H1 (cell line): ENCODE measurements at regions not wholly inside any gene's neighbourhood (a gene's known extent, or its start where the extent isn't known, plus 50 kb on each side); places are given as distances from the start of the nearest gene placed in this dataset.
A peak's percentile ranks its signal among the peaks of the same experiment; 100 is the strongest.

Experiments
- CTCF ChIA-PET: fragments of 300-600 bp; sonication (Branson Sonifier 250); formaldehyde crosslinking; loops from one replicate; lab custom pipeline; 2021; ENCODE audit not compliant: partially characterized antibody; lab: Charles Lee
- POLR2A ChIA-PET: fragments of 300-600 bp; sonication (Branson Sonifier 250); formaldehyde crosslinking; loops from one replicate; lab custom pipeline; 2021; ENCODE audit warnings: inconsistent platforms; ENCODE audit not compliant: partially characterized antibody; lab: Charles Lee
- DNase-seq, 2 experiments: peaks; one replicate each; pipeline versions ENCODE4 v3.0.0 to v3.0.0-alpha.2; 2010 to 2022; ENCODE audit warnings: low spot score in 2 of 2, low read depth in 1 of 2, mixed read lengths in 1 of 2
- FAIRE-seq: peaks from 2 replicates; lab custom pipeline; 2011; peaks lifted over from hg19 to GRCh38; lab: Jason Lieb, UNC
- H2AFZ ChIP-seq: 2 replicates; pipeline ENCODE4 v1.8.1; 2012; ENCODE audit warnings: low read length, inconsistent platforms
- H2AK5ac ChIP-seq: 2 replicates; pipeline ENCODE4 v1.6.1; 2013; ENCODE audit warnings: low read depth, low read length
- H2BK120ac ChIP-seq: replicated peaks from 2 replicates; pipeline ENCODE3; 2013; ENCODE audit warnings: low read depth, low read length, inconsistent platforms
- H2BK12ac ChIP-seq: 2 replicates; pipeline ENCODE4 v1.6.1; 2013; ENCODE audit warnings: low read depth, low read length
- H2BK15ac ChIP-seq: 2 replicates; pipeline ENCODE4 v1.6.1; 2013; ENCODE audit warnings: low read length
- H2BK20ac ChIP-seq: 2 replicates; pipeline ENCODE4 v1.6.1; 2013; ENCODE audit warnings: low read length
- H2BK5ac ChIP-seq: 2 replicates; pipeline ENCODE4 v1.6.1; 2013; ENCODE audit warnings: low read depth, low read length
- H3K14ac ChIP-seq: 2 replicates; pipeline ENCODE4 v1.6.1; 2013; ENCODE audit warnings: inconsistent platforms; ENCODE audit not compliant: insufficient read length
- H3K18ac ChIP-seq: 2 replicates; pipeline ENCODE4 v1.6.1; 2013; ENCODE audit warnings: low read length; ENCODE audit errors: extremely low read depth
- H3K23ac ChIP-seq: 2 replicates; pipeline ENCODE4 v1.6.1; 2013; ENCODE audit warnings: inconsistent platforms; ENCODE audit not compliant: insufficient read length
- H3K23me2 ChIP-seq: 2 replicates; pipeline ENCODE4 v1.6.1; 2013; ENCODE audit warnings: low read depth, low read length
- H3K27ac ChIP-seq: 2 replicates; pipeline ENCODE4 v1.6.1; 2011; ENCODE audit warnings: low read depth, low read length, inconsistent platforms
- H3K27me3 ChIP-seq, 4 experiments: replicated peaks in 1 of 4; 1 replicate in 1 of 4; 2 replicates in 3 of 4; pipeline versions ENCODE4 v1.6.1 to v1.8.1; 2011 to 2013; ENCODE audit warnings: low read length in 3 of 4, mild to moderate bottlenecking in 3 of 4, inconsistent platforms in 2 of 4, mixed read lengths in 2 of 4, moderate library complexity in 1 of 4; ENCODE audit not compliant: control insufficient read depth in 3 of 4, insufficient read depth in 3 of 4; ENCODE audit errors: extremely low read depth in 1 of 4
- H3K36me3 ChIP-seq, 4 experiments: 2 replicates each; pipeline versions ENCODE4 v1.6.1 to v1.8.1; 2011 to 2013; ENCODE audit warnings: mild to moderate bottlenecking in 4 of 4, low read length in 3 of 4, moderate library complexity in 2 of 4, control low read depth in 1 of 4, inconsistent platforms in 1 of 4; ENCODE audit not compliant: insufficient read depth in 4 of 4, control insufficient read depth in 2 of 4
- H3K4ac ChIP-seq: replicated peaks from 2 replicates; pipeline ENCODE3; 2013; ENCODE audit warnings: low read length, low read depth, mixed read lengths, inconsistent platforms; ENCODE audit not compliant: insufficient read length
- H3K4me1 ChIP-seq, 4 experiments: replicated peaks in 1 of 4; 1 replicate in 1 of 4; 2 replicates in 3 of 4; pipeline versions ENCODE4 v1.6.1 to v1.8.1; 2011 to 2013; ENCODE audit warnings: low read length in 3 of 4, inconsistent platforms in 2 of 4, mixed read lengths in 1 of 4; ENCODE audit not compliant: insufficient read depth in 4 of 4, control insufficient read depth in 3 of 4
- H3K4me2 ChIP-seq, 2 experiments: 2 replicates each; pipeline versions ENCODE4 v1.6.1 to v1.8.1; 2011 to 2013; ENCODE audit warnings: low read depth in 2 of 2, low read length in 2 of 2, control low read depth in 1 of 2, inconsistent platforms in 1 of 2, mild to moderate bottlenecking in 1 of 2; ENCODE audit not compliant: insufficient read depth in 1 of 2
- H3K4me3 ChIP-seq, 4 experiments: fragments of 200-600, 300-600 bp in 1 of 4; sonication (generic), shearing (Covaris generic), sonication (Bioruptor Twin) in 1 of 4; 2 replicates each; pipeline versions ENCODE4 v1.5.1 to v1.8.1; 2011 to 2016; ENCODE audit warnings: low read length in 4 of 4, low read depth in 3 of 4, control low read depth in 2 of 4, inconsistent platforms in 2 of 4, mild to moderate bottlenecking in 2 of 4, mixed read lengths in 1 of 4, moderate library complexity in 1 of 4; ENCODE audit not compliant: insufficient read depth in 2 of 4; ENCODE audit errors: extremely low read depth in 1 of 4
- H3K56ac ChIP-seq: replicated peaks from 2 replicates; pipeline ENCODE3; 2013; ENCODE audit warnings: low read depth, mild to moderate bottlenecking, mixed read lengths, low read length, inconsistent platforms; ENCODE audit not compliant: insufficient read length
- H3K79me1 ChIP-seq: 2 replicates; pipeline ENCODE4 v1.6.1; 2013; ENCODE audit warnings: low read depth, low read length, control low read depth
- H3K79me2 ChIP-seq, 2 experiments: 2 replicates each; pipeline versions ENCODE4 v1.6.1 to v1.8.1; 2012 to 2013; ENCODE audit warnings: low read length in 2 of 2, mild to moderate bottlenecking in 2 of 2, inconsistent platforms in 1 of 2; ENCODE audit not compliant: insufficient read depth in 2 of 2, control insufficient read depth in 1 of 2
- H3K9ac ChIP-seq, 4 experiments: replicated peaks in 1 of 4; 1 replicate in 1 of 4; 2 replicates in 3 of 4; pipeline versions ENCODE4 v1.6.1 to v1.8.1; 2011 to 2013; ENCODE audit warnings: low read depth in 3 of 4, low read length in 3 of 4, control low read depth in 2 of 4, mild to moderate bottlenecking in 2 of 4, moderate library complexity in 2 of 4, inconsistent platforms in 1 of 4; ENCODE audit errors: extremely low read depth in 1 of 4
- H3K9me3 ChIP-seq, 2 experiments: 2 replicates each; pipeline versions ENCODE4 v1.6.1 to v1.8.1; 2012 to 2013; ENCODE audit warnings: mild to moderate bottlenecking in 2 of 2, moderate library complexity in 2 of 2, control low read depth in 1 of 2, inconsistent platforms in 1 of 2, low read depth in 1 of 2, low read length in 1 of 2, mixed read lengths in 1 of 2; ENCODE audit not compliant: insufficient read depth in 2 of 2
- H4K20me1 ChIP-seq, 2 experiments: replicated peaks in 1 of 2; 2 replicates each; pipeline versions ENCODE3 to v1.8.1; 2011 to 2013; ENCODE audit warnings: inconsistent platforms in 2 of 2, low read length in 2 of 2, mild to moderate bottlenecking in 1 of 2; ENCODE audit not compliant: insufficient read depth in 2 of 2, control insufficient read depth in 1 of 2
- H4K5ac ChIP-seq: 2 replicates; pipeline ENCODE4 v1.6.1; 2013; ENCODE audit warnings: low read length, low read depth, mixed read lengths, inconsistent platforms; ENCODE audit not compliant: insufficient read length
- H4K8ac ChIP-seq: 2 replicates; pipeline ENCODE4 v1.8.0; 2013; ENCODE audit warnings: mild to moderate bottlenecking, moderate library complexity, low read length, inconsistent platforms; ENCODE audit not compliant: insufficient read depth; ENCODE audit errors: extremely low read depth
- H4K91ac ChIP-seq: replicated peaks from 2 replicates; pipeline ENCODE3; 2013; ENCODE audit warnings: low read length, mixed read lengths, inconsistent platforms; ENCODE audit not compliant: insufficient read length
- ASH2L ChIP-seq: fragments of 200-600, 300-600 bp; sonication (generic); IDR thresholded peaks from one replicate; pipeline ENCODE4 v1.7.1; 2017; ENCODE audit warnings: low read length
- CTCF ChIP-seq, 3 experiments: IDR thresholded peaks; 1 replicate in 2 of 3; 2 replicates in 1 of 3; pipeline versions ENCODE4 v1.5.1 to v1.6.1; 2011; ENCODE audit warnings: low read length in 3 of 3, mild to moderate bottlenecking in 3 of 3, inconsistent platforms in 2 of 3, low read depth in 1 of 3, moderate library complexity in 1 of 3; ENCODE audit not compliant: insufficient read depth in 1 of 3; ENCODE audit errors: control extremely low read depth in 1 of 3
- RAD21 ChIP-seq, 2 experiments: IDR thresholded peaks in 1 of 2; conservative IDR thresholded peaks in 1 of 2; 2 replicates each; pipeline ENCODE4 v1.6.1; 2011; ENCODE audit warnings: low read depth in 2 of 2, low read length in 2 of 2, improper control_type of control experiment in 1 of 2, inconsistent platforms in 1 of 2, mild to moderate bottlenecking in 1 of 2, moderate library complexity in 1 of 2
- WGBS, 2 experiments: shearing (Covaris generic) in 1 of 2; methylation state at CpG; one replicate each; pipeline versions ENCODE4 v1.1.6 to v1.1.7; 2013 to 2015; ENCODE audit warnings: low lambda C conversion rate in 2 of 2, mixed read lengths in 2 of 2, inconsistent platforms in 1 of 2, low coverage in 1 of 2, missing lambda C conversion rate in 1 of 2; ENCODE audit not compliant: insufficient replicate concordance in 2 of 2, insufficient coverage in 1 of 2, insufficient read length in 1 of 2; ENCODE audit errors: extremely low coverage in 1 of 2, missing lambda C conversion rate in 1 of 2; 5-methylcytosine and 5-hydroxymethylcytosine counted together

DNA sequence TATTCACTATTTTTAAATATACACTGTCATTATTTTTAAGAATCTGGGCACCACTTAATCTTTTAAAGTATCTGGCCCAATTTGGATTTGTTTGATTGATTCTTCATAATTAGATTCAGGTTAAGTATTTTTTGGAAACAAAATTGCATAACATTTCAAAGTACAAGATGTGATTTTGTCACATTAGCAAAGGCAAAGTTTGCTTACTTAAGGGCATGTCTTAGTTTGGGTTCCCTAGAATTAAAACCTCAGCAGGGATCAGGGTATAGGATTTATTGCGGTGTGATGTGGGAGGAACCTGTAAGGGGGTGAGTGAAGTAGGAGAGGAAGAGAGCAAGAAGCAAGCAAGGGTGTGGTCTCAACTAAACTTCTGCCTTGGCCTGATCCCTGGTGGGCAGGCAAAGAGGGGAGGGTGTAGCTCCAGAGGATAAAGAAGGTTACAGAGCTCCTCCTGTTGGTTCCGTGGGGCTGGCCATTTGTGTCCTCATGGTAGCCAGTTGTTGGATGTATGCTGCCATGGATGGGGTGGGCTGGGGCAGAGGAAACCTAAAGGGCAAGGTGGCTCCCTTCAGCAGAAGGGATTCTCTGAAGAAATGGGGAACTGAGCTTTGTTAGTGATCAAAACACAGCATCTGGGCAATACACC is 668.7 kb upstream of the SLC35B3 start:
- Histone ChIP-seq H3K79me1 (no peaks in the 10 kb centered on the region), H3K23me2 (0 out of 2 replicates have a peak, but pooled peaks cover 2% of the 10 kb centered on the region), H2AFZ (no peak overlapping the region), H3K4me3 (no peak overlapping the region), H4K20me1 (no peaks in the 10 kb centered on the region), H3K4me2 (no peak overlapping the region), H2BK15ac (no peak overlapping the region), H3K9me3 (no peaks in the 10 kb centered on the region), H3K4me1 (no peaks in the 10 kb centered on the region), H3K56ac (no peak overlapping the region), H2BK120ac (no peak overlapping the region), H4K5ac (no peak overlapping the region), H3K36me3 (no peaks in the 10 kb centered on the region), H2BK5ac (no peak overlapping the region), H2AK5ac (no peak overlapping the region), H3K27me3 (no peaks in the 10 kb centered on the region), H3K9ac (no peak overlapping the region), H3K14ac (no peak overlapping the region), H3K23ac (no peak overlapping the region), H3K18ac (no peak overlapping the region; the same call in 1 of the 2 replicates), H2BK20ac (peak overlapping the region; percentile 61; the same call in 1 of the 2 replicates), H3K79me2 (no peaks in the 10 kb centered on the region), H3K4ac (no peak overlapping the region), H2BK12ac (no peak overlapping the region), H4K8ac (no peak overlapping the region), H4K91ac (no peak overlapping the region), H3K27ac (no peak overlapping the region)
- POLR2A ChIA-PET = no interaction called here
- no peak for DNase-seq
- 89 to 100% methylated on average over 1 to 2 of the region's 2 CpGs for WGBS, 2 experiments
- TF ChIP-seq RAD21 (IDR thresholded peaks at IDR 0.05 in 1 of 2, conservative IDR thresholded peaks at IDR 0.05 in 1 of 2; ENCODE audit: low read depth in 2 of 2, low read length in 2 of 2) = peak; percentile 25 to 48; a peak in 3 of 4 replicates
- no peak for TF ChIP-seq ASH2L
- TF ChIP-seq CTCF (IDR thresholded peaks at IDR 0.05; ENCODE audit: control extremely low read depth in 1 of 3, insufficient read depth in 1 of 3, low read depth in 1 of 3, low read length in 3 of 3) = peak in 2 of 3 experiments; percentile 3 to 29; a peak in 1 of 4 replicates
- FAIRE-seq = no peak
- CTCF ChIA-PET = interaction anchor here (0.6 to 1.0 kb wide), 2 partner anchors 15 to 292 kb away, joined by 3 to 4 read pairs; no protein-coding TSS in a partner anchor
